ENCODE measurements at regions not wholly inside any gene's neighbourhood (a gene's known extent, or its start where the extent isn't known, plus 50 kb on each side); places are given as distances from the start of the nearest gene placed in this dataset.

DNA sequence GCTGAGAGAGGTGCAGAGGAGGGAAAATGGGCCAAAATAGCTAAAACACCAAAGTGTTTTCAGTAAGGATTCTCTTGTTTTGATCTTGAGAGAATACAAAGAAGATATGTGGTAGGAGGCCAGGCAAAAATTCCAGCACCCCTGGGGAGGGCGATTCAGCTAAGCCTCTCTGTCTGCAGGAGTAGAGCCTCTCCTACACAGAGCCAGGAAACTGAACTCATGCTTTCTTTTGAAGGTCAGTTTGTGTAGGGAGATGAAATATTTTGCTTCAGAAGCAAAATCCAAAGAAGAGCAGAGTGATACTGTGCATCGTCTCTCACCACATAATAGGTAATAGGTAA, 565.0 kb downstream of the FGF9 start:
- TF ChIP-seq, protein P1, sequence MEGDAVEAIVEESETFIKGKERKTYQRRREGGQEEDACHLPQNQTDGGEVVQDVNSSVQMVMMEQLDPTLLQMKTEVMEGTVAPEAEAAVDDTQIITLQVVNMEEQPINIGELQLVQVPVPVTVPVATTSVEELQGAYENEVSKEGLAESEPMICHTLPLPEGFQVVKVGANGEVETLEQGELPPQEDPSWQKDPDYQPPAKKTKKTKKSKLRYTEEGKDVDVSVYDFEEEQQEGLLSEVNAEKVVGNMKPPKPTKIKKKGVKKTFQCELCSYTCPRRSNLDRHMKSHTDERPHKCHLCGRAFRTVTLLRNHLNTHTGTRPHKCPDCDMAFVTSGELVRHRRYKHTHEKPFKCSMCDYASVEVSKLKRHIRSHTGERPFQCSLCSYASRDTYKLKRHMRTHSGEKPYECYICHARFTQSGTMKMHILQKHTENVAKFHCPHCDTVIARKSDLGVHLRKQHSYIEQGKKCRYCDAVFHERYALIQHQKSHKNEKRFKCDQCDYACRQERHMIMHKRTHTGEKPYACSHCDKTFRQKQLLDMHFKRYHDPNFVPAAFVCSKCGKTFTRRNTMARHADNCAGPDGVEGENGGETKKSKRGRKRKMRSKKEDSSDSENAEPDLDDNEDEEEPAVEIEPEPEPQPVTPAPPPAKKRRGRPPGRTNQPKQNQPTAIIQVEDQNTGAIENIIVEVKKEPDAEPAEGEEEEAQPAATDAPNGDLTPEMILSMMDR (conservative IDR thresholded peaks at IDR 0.05 in 1 of 2, IDR thresholded peaks at IDR 0.05 in 1 of 2; ENCODE audit: extremely low read depth in 1 of 2, insufficient read depth in 1 of 2, low read depth in 1 of 2, low read length in 2 of 2), result no peak
- no peak for TF ChIP-seq EZH2 (IDR thresholded peaks at IDR 0.05; ENCODE audit: borderline replicate concordance, low read length)

All from mammary epithelial cell (primary cell).